ENCODE measurements at regions not wholly inside any gene's neighbourhood (a gene's known extent, or its start where the extent isn't known, plus 50 kb on each side); places are given as distances from the start of the nearest gene placed in this dataset.

DNA sequence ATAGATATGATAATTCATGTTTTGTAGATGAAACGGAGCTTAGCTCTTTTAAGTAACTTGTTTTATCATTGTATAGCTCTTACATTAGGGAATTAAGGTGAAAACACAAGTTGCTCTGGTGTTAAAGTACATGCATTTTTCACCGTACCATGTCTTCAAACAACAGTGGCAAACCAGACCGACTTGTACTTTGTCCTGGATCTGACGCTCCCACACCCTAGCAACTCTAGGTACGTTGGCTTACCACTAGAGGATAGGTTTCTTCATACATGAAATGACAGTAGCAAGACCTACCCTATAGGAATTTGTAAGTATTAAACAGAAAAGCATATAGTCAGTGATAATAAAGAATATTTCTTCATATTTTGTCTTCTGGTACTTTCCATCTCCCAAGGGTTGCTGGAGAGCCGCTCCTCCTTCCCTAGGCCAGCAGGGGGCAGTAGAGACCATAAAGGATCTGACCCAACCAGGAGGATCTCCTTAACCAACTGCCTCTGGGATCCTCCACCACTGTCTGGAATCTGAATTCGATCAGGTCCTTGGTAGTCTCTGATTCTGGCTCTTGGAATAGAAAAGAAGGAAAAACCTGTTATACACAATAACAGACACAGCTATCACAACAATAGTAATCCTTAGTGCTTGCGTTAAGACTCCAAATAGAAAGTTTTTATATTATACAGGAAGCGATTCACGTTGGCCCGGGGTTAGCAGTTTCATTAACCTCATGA is 136.7 kb downstream of the CAVIN4 start:
- intact Hi-C loops (cut with DNase I), result loop anchor here (5.0 to 10.0 kb wide), 3 partner anchors 590 to 600 kb away; no protein-coding TSS in a partner anchor
- 58% methylated on average over 11 of the region's 11 CpGs for WGBS
- H3K9me3 ChIP-seq (ENCODE audit: control insufficient read depth, low read length), result no peaks in the 10 kb centered on the region
- peak; percentile 50 to 72 (median 64) for DNase-seq
- H3K4me3 ChIP-seq (ENCODE audit: low read length), result no peak overlapping the region
- no peaks in the 10 kb centered on the region for H3K4me1 ChIP-seq (ENCODE audit: control insufficient read depth, insufficient read depth, low read length)
- H3K27ac ChIP-seq (ENCODE audit: low read length), result no peak overlapping the region
- no peaks in the 10 kb centered on the region for H3K27me3 ChIP-seq (ENCODE audit: control insufficient read depth, insufficient read depth)
- ATAC-seq, result peak; percentile 57 to 69

DNA sequence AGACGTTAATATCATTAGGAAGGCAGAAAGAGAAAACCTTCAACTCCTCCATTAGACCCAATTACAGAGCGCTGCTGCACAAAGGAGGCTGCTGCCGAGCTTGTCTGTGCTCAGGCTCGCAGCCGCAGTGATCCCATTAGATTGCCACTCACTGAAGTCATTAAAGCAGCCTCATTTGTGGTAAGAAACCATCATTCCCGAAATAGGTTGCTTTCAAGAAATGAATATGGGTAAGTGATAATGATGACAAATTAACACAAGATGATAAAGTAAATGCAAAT is 137.2 kb downstream of the CAVIN4 start:
- no peaks in the 10 kb centered on the region for H3K9me3 ChIP-seq (ENCODE audit: control insufficient read depth, low read length)
- no peak overlapping the region for H3K4me3 ChIP-seq (ENCODE audit: low read length)
- no peaks in the 10 kb centered on the region for H3K4me1 ChIP-seq (ENCODE audit: control insufficient read depth, insufficient read depth, low read length)
- intact Hi-C loops (cut with DNase I), result loop anchor here in 3 of 4 donors (10.0 kb wide), 2 partner anchors 590 to 600 kb away; no protein-coding TSS in a partner anchor
- H3K27me3 ChIP-seq (ENCODE audit: control insufficient read depth, insufficient read depth), result no peaks in the 10 kb centered on the region
- H3K27ac ChIP-seq (ENCODE audit: low read length), result no peak overlapping the region
- 45% methylated on average over 6 of the region's 6 CpGs for WGBS
- no peak for DNase-seq
- ATAC-seq, result no peak

GRCh38 chr9:100718717-100719116 is 140.8 kb downstream of the CAVIN4 start:
- H3K27ac ChIP-seq (ENCODE audit: low read length), result no peak overlapping the region
- WGBS, result 93% methylated on average over 5 of the region's 5 CpGs
- intact Hi-C loops (cut with DNase I), result loop anchor here in 3 of 4 donors (10.0 kb wide), 2 partner anchors 586 to 596 kb away; no protein-coding TSS in a partner anchor
- ATAC-seq (no peak), DNase-seq (no peak)
- H3K9me3 ChIP-seq (ENCODE audit: control insufficient read depth, low read length), result no peaks in the 10 kb centered on the region
- no peaks in the 10 kb centered on the region for H3K27me3 ChIP-seq (ENCODE audit: control insufficient read depth, insufficient read depth)
- H3K4me3 ChIP-seq (ENCODE audit: low read length), result no peak overlapping the region
- H3K4me1 ChIP-seq (ENCODE audit: control insufficient read depth, insufficient read depth, low read length), result no peaks in the 10 kb centered on the region

DNA sequence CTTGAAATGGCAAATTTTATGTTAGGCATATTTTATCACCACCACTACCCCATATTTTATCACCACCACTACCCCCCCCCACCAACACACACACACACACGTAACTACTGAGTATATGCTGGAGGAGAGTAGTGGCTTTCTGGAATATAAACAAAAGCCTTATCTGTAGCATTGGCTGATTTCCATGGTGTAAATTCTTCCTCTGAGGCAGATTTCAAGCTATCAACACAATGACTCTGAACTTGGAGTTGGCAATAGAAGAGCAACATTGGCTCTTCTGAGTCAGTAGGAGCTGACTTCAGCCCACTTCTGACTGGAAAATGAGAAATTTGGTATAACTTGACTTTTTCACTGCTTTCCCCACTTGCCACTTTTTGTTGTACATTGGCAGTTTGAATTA is 143.0 kb downstream of the CAVIN4 start:
- Histone ChIP-seq H3K4me1 (ENCODE audit: control insufficient read depth, insufficient read depth, low read length) (no peaks in the 10 kb centered on the region), H3K9me3 (ENCODE audit: control insufficient read depth, low read length) (no peaks in the 10 kb centered on the region), H3K27ac (ENCODE audit: low read length) (no peak overlapping the region), H3K27me3 (ENCODE audit: control insufficient read depth, insufficient read depth) (no peaks in the 10 kb centered on the region), H3K4me3 (ENCODE audit: low read length) (no peak overlapping the region)
- ATAC-seq, result peak in 1 of 2 donors; percentile 43
- intact Hi-C loops (cut with DNase I), result no loop called here
- DNase-seq, result no peak
- WGBS, result 7% methylated on average over 1 of the region's 1 CpG

DNA sequence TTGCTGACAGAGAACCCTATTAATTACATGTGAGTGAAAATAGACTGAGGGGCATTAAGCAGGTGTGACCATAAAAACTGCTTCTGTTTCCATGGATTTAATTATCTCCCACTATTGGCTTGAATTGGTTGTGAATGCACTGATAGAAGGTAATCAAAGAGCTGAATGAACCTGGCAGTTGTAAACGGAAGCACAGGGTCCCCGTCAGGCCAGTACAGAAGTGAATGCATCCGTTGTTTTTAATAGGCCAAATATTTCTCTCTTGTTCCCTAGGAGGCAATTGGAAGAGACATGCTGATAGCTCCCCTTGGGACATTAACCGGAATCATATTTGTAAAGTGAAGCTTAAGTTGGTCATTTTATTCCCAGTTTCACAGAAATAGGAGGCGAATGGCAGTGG is 147.0 kb downstream of the CAVIN4 start:
- Histone ChIP-seq H3K4me1 (ENCODE audit: control insufficient read depth, insufficient read depth, low read length) (no peaks in the 10 kb centered on the region), H3K27me3 (ENCODE audit: control insufficient read depth, insufficient read depth) (no peaks in the 10 kb centered on the region), H3K4me3 (ENCODE audit: low read length) (no peak overlapping the region), H3K27ac (ENCODE audit: low read length) (no peak overlapping the region), H3K9me3 (ENCODE audit: control insufficient read depth, low read length) (no peaks in the 10 kb centered on the region)
- intact Hi-C loops (cut with DNase I), result no loop called here
- ATAC-seq (no peak), DNase-seq (no peak)
- WGBS, result 53% methylated on average over 5 of the region's 5 CpGs

GRCh38 chr9:100725371-100725770 is 147.5 kb downstream of the CAVIN4 start:
- 59% methylated on average over 3 of the region's 3 CpGs for WGBS
- no peak overlapping the region for H3K27ac ChIP-seq (ENCODE audit: low read length)
- intact Hi-C loops (cut with DNase I), result no loop called here
- ATAC-seq (no peak), DNase-seq (no peak)
- H3K4me1 ChIP-seq (ENCODE audit: control insufficient read depth, insufficient read depth, low read length), result no peaks in the 10 kb centered on the region
- no peaks in the 10 kb centered on the region for H3K27me3 ChIP-seq (ENCODE audit: control insufficient read depth, insufficient read depth)
- H3K9me3 ChIP-seq (ENCODE audit: control insufficient read depth, low read length), result no peaks in the 10 kb centered on the region
- H3K4me3 ChIP-seq (ENCODE audit: low read length), result no peak overlapping the region

DNA sequence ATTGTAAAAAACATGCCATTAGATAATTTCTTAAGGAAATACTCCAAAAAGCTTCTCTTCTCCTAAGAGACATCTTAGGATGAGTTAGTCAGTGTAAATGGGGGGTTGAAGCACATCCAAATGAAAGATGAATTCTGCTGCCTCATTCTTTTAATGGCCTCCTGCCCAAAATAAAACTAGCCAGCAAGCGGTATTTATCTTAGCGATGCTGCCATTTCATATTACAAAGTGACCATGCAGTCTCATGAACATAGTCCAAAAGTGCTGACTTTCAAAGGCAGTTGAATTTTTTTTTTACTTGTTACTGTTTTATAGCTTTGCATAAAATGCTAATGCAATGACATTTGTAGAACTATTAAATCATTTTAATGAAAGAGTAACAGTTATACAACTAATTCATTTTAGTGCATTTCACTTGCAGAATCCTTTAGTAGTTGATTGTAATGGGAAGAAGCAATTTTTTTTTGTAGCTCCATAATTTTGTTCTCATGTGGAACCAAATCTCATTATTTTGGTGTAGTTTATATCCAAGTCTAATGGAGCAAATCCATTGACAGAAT is 151.5 kb downstream of the CAVIN4 start:
- DNase-seq, result no peak
- intact Hi-C loops (cut with DNase I), result no loop called here
- Histone ChIP-seq H3K9me3 (ENCODE audit: control insufficient read depth, low read length) (no peaks in the 10 kb centered on the region), H3K27me3 (ENCODE audit: control insufficient read depth, insufficient read depth) (no peaks in the 10 kb centered on the region), H3K27ac (ENCODE audit: low read length) (no peak overlapping the region), H3K4me1 (ENCODE audit: control insufficient read depth, insufficient read depth, low read length) (no peaks in the 10 kb centered on the region), H3K4me3 (ENCODE audit: low read length) (no peak overlapping the region)
- 48% methylated on average over 2 of the region's 2 CpGs for WGBS
- ATAC-seq, result no peak

GRCh38 chr9:100730086-100730485 is 152.2 kb downstream of the CAVIN4 start:
- 47% methylated on average over 2 of the region's 2 CpGs for WGBS
- no peak for ATAC-seq
- no peak overlapping the region for H3K4me3 ChIP-seq (ENCODE audit: low read length)
- intact Hi-C loops (cut with DNase I), result no loop called here
- DNase-seq, result no peak
- H3K27me3 ChIP-seq (ENCODE audit: control insufficient read depth, insufficient read depth), result no peaks in the 10 kb centered on the region
- no peak overlapping the region for H3K27ac ChIP-seq (ENCODE audit: low read length)
- H3K9me3 ChIP-seq (ENCODE audit: control insufficient read depth, low read length), result no peaks in the 10 kb centered on the region
- H3K4me1 ChIP-seq (ENCODE audit: control insufficient read depth, insufficient read depth, low read length), result no peaks in the 10 kb centered on the region

DNA sequence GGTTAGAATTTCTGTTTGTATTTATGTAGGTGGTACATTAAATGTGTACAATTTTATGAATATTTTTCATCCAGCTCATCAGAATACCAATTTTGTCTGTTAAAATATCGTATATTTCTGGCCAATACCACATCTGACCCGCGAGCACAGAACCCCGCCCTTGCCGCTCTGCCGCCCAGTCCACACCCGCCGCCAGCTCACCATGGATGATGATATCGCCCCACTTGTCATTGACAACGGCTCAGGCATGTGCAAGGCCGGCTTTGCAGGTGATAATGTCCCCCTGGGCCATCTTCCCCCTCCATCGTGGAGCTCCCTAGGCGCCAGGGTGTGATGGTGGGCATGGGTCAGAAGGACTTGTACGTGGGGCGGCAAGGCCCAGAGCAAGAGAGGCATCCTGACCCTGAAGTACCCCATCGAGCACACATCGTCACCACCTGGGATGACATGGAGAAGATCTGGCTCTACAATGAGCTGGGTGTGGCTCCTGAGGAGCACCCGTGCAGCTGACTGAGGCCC is 153.2 kb downstream of the CAVIN4 start:
- Histone ChIP-seq H3K27me3 (ENCODE audit: control insufficient read depth, insufficient read depth) (no peaks in the 10 kb centered on the region), H3K27ac (ENCODE audit: low read length) (no peak overlapping the region), H3K4me1 (ENCODE audit: control insufficient read depth, insufficient read depth, low read length) (no peaks in the 10 kb centered on the region), H3K9me3 (ENCODE audit: control insufficient read depth, low read length) (no peaks in the 10 kb centered on the region), H3K4me3 (ENCODE audit: low read length) (no peak overlapping the region)
- intact Hi-C loops (cut with DNase I), result no loop called here
- DNase-seq (no peak), ATAC-seq (no peak)
- WGBS, result 93% methylated on average over 18 of the region's 18 CpGs

GRCh38 chr9:100731557-100731956 is 153.7 kb downstream of the CAVIN4 start:
- intact Hi-C loops (cut with DNase I), result no loop called here
- no peak overlapping the region for H3K27ac ChIP-seq (ENCODE audit: low read length)
- H3K27me3 ChIP-seq (ENCODE audit: control insufficient read depth, insufficient read depth), result no peaks in the 10 kb centered on the region
- H3K4me1 ChIP-seq (ENCODE audit: control insufficient read depth, insufficient read depth, low read length), result no peaks in the 10 kb centered on the region
- 97% methylated on average over 11 of the region's 11 CpGs for WGBS
- peak in 1 of 2 donors; percentile 24 for ATAC-seq
- no peaks in the 10 kb centered on the region for H3K9me3 ChIP-seq (ENCODE audit: control insufficient read depth, low read length)
- DNase-seq, result no peak
- no peak overlapping the region for H3K4me3 ChIP-seq (ENCODE audit: low read length)

DNA sequence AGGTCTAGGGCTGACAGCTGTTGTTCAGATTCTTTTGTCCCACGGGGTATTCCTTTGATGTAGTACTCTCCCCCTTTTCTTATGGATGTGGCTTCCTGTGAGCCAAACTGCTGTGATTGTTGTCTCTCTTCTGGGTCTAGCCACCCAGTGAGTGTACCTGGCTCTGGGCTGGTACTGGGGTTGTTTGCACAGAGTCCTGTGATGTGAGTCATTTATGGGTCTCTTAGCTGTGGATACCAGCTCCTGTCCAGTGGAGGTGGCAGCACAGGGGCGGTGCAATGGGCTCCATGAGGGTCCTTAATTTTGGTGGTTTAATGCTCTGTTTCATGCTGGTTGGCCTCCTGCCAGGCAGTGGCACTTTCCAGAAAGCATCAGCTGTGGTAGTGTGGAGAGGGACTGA is 161.3 kb downstream of the CAVIN4 start:
- Histone ChIP-seq H3K4me1 (ENCODE audit: control insufficient read depth, insufficient read depth, low read length) (no peaks in the 10 kb centered on the region), H3K9me3 (ENCODE audit: control insufficient read depth, low read length) (no peaks in the 10 kb centered on the region), H3K4me3 (ENCODE audit: low read length) (no peak overlapping the region), H3K27ac (ENCODE audit: low read length) (no peak overlapping the region), H3K27me3 (ENCODE audit: control insufficient read depth, insufficient read depth) (no peaks in the 10 kb centered on the region)
- intact Hi-C loops (cut with DNase I), result no loop called here
- DNase-seq (no peak), ATAC-seq (no peak)
- WGBS, result 62% methylated on average over 2 of the region's 2 CpGs
